Neural cell (in vitro differentiated cells): ENCODE measurements at regions not wholly inside any gene's neighbourhood (a gene's known extent, or its start where the extent isn't known, plus 50 kb on each side); places are given as distances from the start of the nearest gene placed in this dataset.

Source experiments
- H2AFZ ChIP-seq: fragments of 200-600, 300-800 bp; sonication (generic), shearing (Covaris generic); 2 replicates; pipeline ENCODE4 v1.6.0; 2014; ENCODE audit warnings: low read depth, mild to moderate bottlenecking, antibody characterized with exemption, low read length, moderate library complexity
- H3F3A ChIP-seq: fragments of 200-600 bp; shearing (Covaris generic); 2 replicates; pipeline ENCODE4 v1.6.1; 2016; ENCODE audit warnings: mild to moderate bottlenecking, moderate library complexity, mixed read lengths, antibody characterized with exemption, low read length; ENCODE audit not compliant: insufficient read depth, poor library complexity, severe bottlenecking
- H3K27ac ChIP-seq: fragments of 200-600, 300-800 bp; sonication (generic), shearing (Covaris generic); 2 replicates; pipeline ENCODE4 v1.5.1; 2014; ENCODE audit warnings: mild to moderate bottlenecking, low read length, moderate library complexity
- H3K27me3 ChIP-seq: fragments of 300-800, 200-600 bp; sonication (generic), shearing (Covaris generic); 2 replicates; pipeline ENCODE4 v1.6.0; 2014; ENCODE audit warnings: mild to moderate bottlenecking, low read depth, low read length, moderate library complexity; ENCODE audit not compliant: insufficient read depth
- H3K36me3 ChIP-seq: fragments of 300-800, 200-600 bp; sonication (generic), shearing (Covaris generic); 2 replicates; pipeline ENCODE4 v1.5.1; 2014; ENCODE audit warnings: mild to moderate bottlenecking, antibody characterized with exemption, low read length, moderate library complexity; ENCODE audit not compliant: insufficient read depth
- H3K4me2 ChIP-seq: fragments of 300-800, 200-600 bp; sonication (generic), shearing (Covaris generic); 2 replicates; pipeline ENCODE4 v1.6.0; 2014; ENCODE audit warnings: mild to moderate bottlenecking, low read length
- H3K4me3 ChIP-seq: fragments of 300-800, 200-600 bp; sonication (generic), shearing (Covaris generic); 2 replicates; pipeline ENCODE4 v1.5.1; 2014; ENCODE audit warnings: mild to moderate bottlenecking, low read length, moderate library complexity
- H3K79me2 ChIP-seq: fragments of 200-600 bp; shearing (Covaris generic); replicated peaks from 2 replicates; pipeline ENCODE4 v1.6.0; 2014; ENCODE audit warnings: mild to moderate bottlenecking, low read length, moderate library complexity; ENCODE audit not compliant: insufficient read depth
- H3K9ac ChIP-seq: fragments of 300-800, 200-600 bp; sonication (generic), shearing (Covaris generic); 2 replicates; pipeline ENCODE4 v1.6.1; 2016; ENCODE audit warnings: mild to moderate bottlenecking, low read length, mixed read lengths
- H3K9me2 ChIP-seq: fragments of 200-600 bp; shearing (Covaris generic); 2 replicates; pipeline ENCODE4 v1.6.1; 2016; ENCODE audit warnings: mild to moderate bottlenecking, low read length, mixed read lengths; ENCODE audit not compliant: insufficient read depth
- H3K9me3 ChIP-seq: fragments of 200-600, 300-800 bp; sonication (generic), shearing (Covaris generic); 2 replicates; pipeline ENCODE4 v1.6.1; 2016; ENCODE audit warnings: mild to moderate bottlenecking, mixed run types, low read length, moderate library complexity, mixed read lengths
- H4K20me1 ChIP-seq: fragments of 200-600 bp; shearing (Covaris generic); 2 replicates; pipeline ENCODE4 v1.6.1; 2016; ENCODE audit warnings: mild to moderate bottlenecking, mixed run types; ENCODE audit not compliant: insufficient read depth
- CTCF ChIP-seq: fragments of 450-650 bp; IDR thresholded peaks from 2 replicates; pipeline ENCODE4 v1.5.1; 2014; ENCODE audit warnings: antibody characterized with exemption, mild to moderate bottlenecking, moderate library complexity; ENCODE audit not compliant: poor library complexity, severe bottlenecking
- EP300 ChIP-seq: fragments of 450-650 bp; conservative IDR thresholded peaks from 2 replicates; pipeline ENCODE4 v1.6.1; 2014; ENCODE audit warnings: antibody characterized with exemption, mild to moderate bottlenecking, moderate library complexity; ENCODE audit not compliant: poor library complexity, severe bottlenecking
- EZH2 ChIP-seq: fragments of 200-600, 300-800 bp; shearing (Covaris generic), sonication (generic); IDR thresholded peaks from 2 replicates; pipeline ENCODE4 v1.6.1; 2014; ENCODE audit warnings: antibody characterized with exemption, low read length, borderline replicate concordance, mild to moderate bottlenecking; ENCODE audit not compliant: insufficient read depth, poor library complexity, severe bottlenecking
- POLR2AphosphoS5 ChIP-seq: IDR thresholded peaks from 2 replicates; pipeline ENCODE4 v1.6.1; 2012
- RAD21 ChIP-seq: fragments of 450-650 bp; conservative IDR thresholded peaks from 2 replicates; pipeline ENCODE4 v1.6.1; 2014; ENCODE audit warnings: antibody characterized with exemption, mild to moderate bottlenecking, moderate library complexity
- SMC3 ChIP-seq: fragments of 450-650 bp; conservative IDR thresholded peaks from 2 replicates; pipeline ENCODE4 v1.6.1; 2014; ENCODE audit warnings: antibody characterized with exemption, mild to moderate bottlenecking, moderate library complexity; ENCODE audit not compliant: poor library complexity
- TAF1 ChIP-seq: IDR thresholded peaks from 2 replicates; pipeline ENCODE4 v1.6.1; 2012; ENCODE audit warnings: low read depth

GRCh38 chr13:29923554-29924481 lies 73.4 kb upstream of the UBL3 start:
- Histone ChIP-seq H2AFZ (no peak overlapping the region), H3K4me2 (no peak overlapping the region), H3K9me3 (no peaks in the 10 kb centered on the region), H3K79me2 (no peaks in the 10 kb centered on the region), H3K27me3 (no peaks in the 10 kb centered on the region), H3K9ac (no peak overlapping the region), H3K36me3 (no peaks in the 10 kb centered on the region), H3F3A (no peaks in the 10 kb centered on the region), H3K4me3 (no peak overlapping the region), H3K27ac (no peak overlapping the region), H3K9me2 (no peaks in the 10 kb centered on the region), H4K20me1 (no peaks in the 10 kb centered on the region)
- TF ChIP-seq RAD21 = no peak
- TF ChIP-seq CTCF = peak; percentile 34
- TF ChIP-seq EZH2 = no peak
- no peak for TF ChIP-seq POLR2AphosphoS5

GRCh38 chr13:29922896-29923295 lies 72.5 kb upstream of the UBL3 start:
- H3K9me3 ChIP-seq = no peaks in the 10 kb centered on the region
- TF ChIP-seq RAD21 = no peak
- TF ChIP-seq SMC3 = no peak
- TF ChIP-seq CTCF = no peak
- H3K27ac ChIP-seq = no peak overlapping the region
- no peaks in the 10 kb centered on the region for H3K36me3 ChIP-seq
- H3F3A ChIP-seq = no peaks in the 10 kb centered on the region
- no peaks in the 10 kb centered on the region for H3K27me3 ChIP-seq
- no peak overlapping the region for H3K4me3 ChIP-seq
- H3K4me2 ChIP-seq = no peak overlapping the region
- no peak overlapping the region for H2AFZ ChIP-seq
- no peaks in the 10 kb centered on the region for H4K20me1 ChIP-seq
- H3K79me2 ChIP-seq = no peaks in the 10 kb centered on the region
- no peaks in the 10 kb centered on the region for H3K9me2 ChIP-seq
- no peak overlapping the region for H3K9ac ChIP-seq

- Histone ChIP-seq H3K4me2 (no peak overlapping the region), H3F3A (no peaks in the 10 kb centered on the region), H3K27ac (no peak overlapping the region), H3K36me3 (no peaks in the 10 kb centered on the region), H3K4me3 (no peak overlapping the region), H2AFZ (no peak overlapping the region), H3K9me2 (no peaks in the 10 kb centered on the region), H3K9me3 (no peaks in the 10 kb centered on the region), H3K79me2 (no peaks in the 10 kb centered on the region), H4K20me1 (no peaks in the 10 kb centered on the region), H3K27me3 (no peaks in the 10 kb centered on the region), H3K9ac (no peak overlapping the region)
- no peak for TF ChIP-seq POLR2AphosphoS5
- no peak for TF ChIP-seq TAF1
- no peak for TF ChIP-seq EP300
- no peak for TF ChIP-seq CTCF
Observed at GRCh38 chr13:29922281-29922821, 71.9 kb upstream of the UBL3 start.
